ENCODE measurements at regions not wholly inside any gene's neighbourhood (a gene's known extent, or its start where the extent isn't known, plus 50 kb on each side); places are given as distances from the start of the nearest gene placed in this dataset.

GRCh38 chr11:116515664-116516184 is 257.1 kb downstream of the BUD13 start:
- TF ChIP-seq USF1 (IDR thresholded peaks at IDR 0.05) (no peak), EP300 (IDR thresholded peaks at IDR 0.05; ENCODE audit: borderline replicate concordance) (no peak), REST (IDR thresholded peaks at IDR 0.05; ENCODE audit: low read depth) (no peak), RAD21 (IDR thresholded peaks at IDR 0.05; ENCODE audit: low read depth) (no peak), CREB1 (IDR thresholded peaks at IDR 0.05; ENCODE audit: low read depth) (no peak), TAF1 (IDR thresholded peaks at IDR 0.05; ENCODE audit: low read depth) (no peak), ZBTB7A (IDR thresholded peaks at IDR 0.05; ENCODE audit: low read depth) (no peak), CEBPB (IDR thresholded peaks at IDR 0.05) (no peak), YY1 (IDR thresholded peaks at IDR 0.05; ENCODE audit: low read depth) (no peak), EGR1 (IDR thresholded peaks at IDR 0.05) (no peak), MAX (IDR thresholded peaks at IDR 0.05) (no peak), TCF12 (IDR thresholded peaks at IDR 0.05; ENCODE audit: low read depth) (no peak), NFIC (IDR thresholded peaks at IDR 0.05) (no peak), TEAD4 (IDR thresholded peaks at IDR 0.05) (no peak)

- TF ChIP-seq MAX (IDR thresholded peaks at IDR 0.05): no peak
- TF ChIP-seq RAD21 (IDR thresholded peaks at IDR 0.05; ENCODE audit: low read depth): peak; percentile 52
Observed at GRCh38 chr11:116513894-116514293, 258.9 kb downstream of the BUD13 start.

GRCh38 chr11:116513278-116513823 is 259.4 kb downstream of the BUD13 start:
- no peak for TF ChIP-seq FOXM1 (IDR thresholded peaks at IDR 0.05; ENCODE audit: borderline replicate concordance, low read depth)
- TF ChIP-seq REST (IDR thresholded peaks at IDR 0.05; ENCODE audit: low read depth): no peak
- no peak for TF ChIP-seq RAD21 (IDR thresholded peaks at IDR 0.05; ENCODE audit: low read depth)
- TF ChIP-seq TCF12 (IDR thresholded peaks at IDR 0.05; ENCODE audit: low read depth): no peak
- TF ChIP-seq MAX (IDR thresholded peaks at IDR 0.05): no peak
- TF ChIP-seq TAF1 (IDR thresholded peaks at IDR 0.05; ENCODE audit: low read depth): no peak
- no peak for TF ChIP-seq USF1 (IDR thresholded peaks at IDR 0.05)
- TF ChIP-seq ZBTB7A (IDR thresholded peaks at IDR 0.05; ENCODE audit: low read depth): no peak
- no peak for TF ChIP-seq EGR1 (IDR thresholded peaks at IDR 0.05)
- no peak for TF ChIP-seq EP300 (IDR thresholded peaks at IDR 0.05; ENCODE audit: borderline replicate concordance)
- no peak for TF ChIP-seq CEBPB (IDR thresholded peaks at IDR 0.05)
- no peak for TF ChIP-seq YY1 (IDR thresholded peaks at IDR 0.05; ENCODE audit: low read depth)
- TF ChIP-seq NFIC (IDR thresholded peaks at IDR 0.05): no peak
- no peak for TF ChIP-seq TEAD4 (IDR thresholded peaks at IDR 0.05)
- TF ChIP-seq CREB1 (IDR thresholded peaks at IDR 0.05; ENCODE audit: low read depth): no peak

GRCh38 chr11:116512841-116513240 is 259.9 kb downstream of the BUD13 start:
- TF ChIP-seq RAD21 (IDR thresholded peaks at IDR 0.05; ENCODE audit: low read depth): no peak
- TF ChIP-seq ZBTB7A (IDR thresholded peaks at IDR 0.05; ENCODE audit: low read depth): no peak
- TF ChIP-seq MAX (IDR thresholded peaks at IDR 0.05): no peak
- TF ChIP-seq TAF1 (IDR thresholded peaks at IDR 0.05; ENCODE audit: low read depth): no peak

GRCh38 chr11:116511684-116512083 is 261.1 kb downstream of the BUD13 start:
- TF ChIP-seq TCF12 (IDR thresholded peaks at IDR 0.05; ENCODE audit: low read depth) (no peak), NFIC (IDR thresholded peaks at IDR 0.05) (no peak), REST (IDR thresholded peaks at IDR 0.05; ENCODE audit: low read depth) (no peak), ZBTB7A (IDR thresholded peaks at IDR 0.05; ENCODE audit: low read depth) (no peak), RAD21 (IDR thresholded peaks at IDR 0.05; ENCODE audit: low read depth) (no peak), FOXM1 (IDR thresholded peaks at IDR 0.05; ENCODE audit: borderline replicate concordance, low read depth) (no peak), USF1 (IDR thresholded peaks at IDR 0.05) (no peak), EGR1 (IDR thresholded peaks at IDR 0.05) (no peak), YY1 (IDR thresholded peaks at IDR 0.05; ENCODE audit: low read depth) (no peak), TEAD4 (IDR thresholded peaks at IDR 0.05) (no peak)

Measured in Ishikawa (cell line).